HG02763 (cell line): ENCODE measurements at regions not wholly inside any gene's neighbourhood (a gene's known extent, or its start where the extent isn't known, plus 50 kb on each side); places are given as distances from the start of the nearest gene placed in this dataset.
"Not testable (repeated sequence)": the region's sequence is repeated elsewhere in the genome, so short reads cannot be mapped to it uniquely, and the experiment has no call there.

Experiments used
- ATAC-seq: cut with Tn5 transposase; IDR thresholded peaks from one replicate; pipeline ENCODE4 v1.9.1; 2021; ENCODE audit warnings: mild to moderate bottlenecking, moderate library complexity; ENCODE audit not compliant: unreplicated experiment

DNA sequence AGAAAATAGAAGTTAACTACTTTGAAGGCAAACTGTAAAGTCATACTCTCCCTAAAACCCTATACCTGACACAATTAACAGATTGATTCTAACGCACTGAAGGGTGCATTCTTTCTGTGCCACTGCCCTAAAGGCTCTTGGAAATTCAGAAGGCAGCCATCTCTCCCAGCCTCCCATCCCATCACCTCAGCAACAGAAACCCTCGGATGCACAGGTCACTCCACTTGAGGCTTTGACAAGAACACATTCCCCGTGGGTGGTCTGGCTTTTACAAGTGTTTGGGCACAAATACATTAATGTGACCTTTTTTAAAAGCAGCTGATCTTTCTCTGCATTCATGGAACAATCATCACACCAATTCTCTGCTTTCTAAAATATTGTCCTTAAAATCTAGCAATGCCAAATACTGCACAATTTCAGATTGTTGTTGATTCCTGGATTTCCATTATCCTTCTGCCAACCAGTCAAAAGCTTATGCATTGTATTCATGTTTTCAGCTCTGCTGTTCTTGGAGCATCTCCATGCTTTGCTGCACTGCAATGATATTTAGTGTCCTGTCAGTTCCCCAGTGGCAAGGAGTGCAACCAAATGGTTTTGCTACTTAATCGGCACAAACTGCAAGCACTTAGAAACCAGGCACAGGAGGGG lies 175.6 kb downstream of the TMEM161B start:
- no peak for ATAC-seq

DNA sequence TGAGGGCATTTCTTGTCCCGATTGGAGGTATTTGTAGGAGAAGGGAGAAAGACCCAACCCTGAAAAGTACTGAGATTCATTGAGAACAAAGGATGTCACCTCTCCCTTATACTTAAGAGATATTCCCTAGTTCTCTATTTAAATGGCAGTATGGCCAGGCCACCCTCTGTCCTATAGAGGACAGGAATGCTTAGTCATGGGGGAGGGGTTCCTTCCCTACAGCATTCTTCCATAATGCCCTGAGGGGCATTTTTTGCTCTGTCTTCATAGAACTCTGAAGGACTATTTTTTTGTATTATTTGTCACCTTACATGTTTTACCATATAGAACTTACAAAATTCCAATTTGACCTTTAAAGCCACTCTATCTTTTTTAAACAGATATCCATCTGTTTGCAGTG lies 176.3 kb downstream of the TMEM161B start:
- no peak for ATAC-seq

DNA sequence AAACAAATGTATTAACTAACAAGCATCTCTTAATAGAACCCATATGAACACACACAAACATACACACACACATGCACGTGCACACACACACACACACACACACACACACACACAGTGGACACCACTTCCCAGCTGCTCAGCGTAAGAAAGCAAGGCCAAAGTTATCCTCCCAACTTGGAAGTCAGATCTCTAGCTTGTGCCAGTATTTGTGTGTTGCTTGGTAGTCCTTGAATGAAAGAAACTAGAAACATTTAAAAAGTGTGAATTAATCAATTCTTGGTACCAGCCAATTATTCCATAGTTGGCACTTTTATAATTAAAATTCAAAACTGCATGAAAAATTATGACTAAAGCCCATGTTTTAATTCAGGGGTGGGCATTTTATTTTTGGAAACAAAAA lies 178.1 kb downstream of the TMEM161B start:
- ATAC-seq = no peak

DNA sequence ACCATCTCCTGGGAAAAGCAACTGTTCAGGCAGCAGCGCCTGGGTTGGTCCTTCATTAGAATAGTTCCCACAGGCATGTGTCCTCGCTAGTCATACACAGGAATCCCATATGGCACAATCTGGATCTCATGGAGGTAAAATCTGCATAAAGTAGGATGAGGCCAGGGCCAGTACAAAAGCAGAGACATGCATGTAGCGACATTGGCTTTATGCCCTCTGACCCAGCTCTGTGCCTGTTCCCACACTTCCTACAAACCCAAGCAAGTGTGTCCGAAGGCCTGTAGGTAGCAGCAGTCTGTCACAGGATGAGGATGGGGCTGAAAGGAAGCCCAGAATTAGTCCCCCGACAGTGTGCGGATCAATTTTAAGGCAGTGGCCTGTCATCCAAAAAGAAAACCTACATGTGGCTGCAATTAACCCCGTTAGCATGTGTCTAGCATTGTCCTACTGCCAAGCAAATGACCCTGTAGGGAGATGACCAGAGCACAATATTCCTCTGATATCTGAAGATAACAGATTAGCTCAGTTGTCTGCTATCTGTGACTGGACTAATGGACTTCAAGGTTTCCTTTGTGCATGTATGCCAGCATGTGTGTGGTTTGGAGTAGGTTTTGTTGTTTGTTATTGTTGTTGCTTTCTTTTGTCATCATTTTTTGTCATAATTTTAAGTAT lies 178.8 kb downstream of the TMEM161B start:
- no peak for ATAC-seq

DNA sequence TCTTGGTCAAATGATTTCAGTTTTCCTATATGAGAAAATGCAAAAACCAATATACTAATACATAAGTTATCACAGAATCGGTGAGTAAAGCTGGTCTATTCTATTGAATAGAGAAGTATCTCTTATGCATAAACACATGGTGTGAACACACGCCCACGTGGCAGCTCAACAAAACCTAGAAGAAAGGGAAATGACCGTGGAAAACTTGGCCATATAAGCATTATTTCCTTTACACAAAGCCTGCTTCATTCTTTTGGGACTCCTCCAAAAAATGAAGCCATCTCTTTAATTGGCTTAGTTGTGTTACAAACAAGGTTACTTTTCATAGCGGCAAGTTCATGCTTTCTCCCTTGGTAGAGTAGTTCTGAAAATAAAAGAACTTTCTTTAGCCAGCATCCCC lies 183.2 kb downstream of the TMEM161B start:
- ATAC-seq = no peak

DNA sequence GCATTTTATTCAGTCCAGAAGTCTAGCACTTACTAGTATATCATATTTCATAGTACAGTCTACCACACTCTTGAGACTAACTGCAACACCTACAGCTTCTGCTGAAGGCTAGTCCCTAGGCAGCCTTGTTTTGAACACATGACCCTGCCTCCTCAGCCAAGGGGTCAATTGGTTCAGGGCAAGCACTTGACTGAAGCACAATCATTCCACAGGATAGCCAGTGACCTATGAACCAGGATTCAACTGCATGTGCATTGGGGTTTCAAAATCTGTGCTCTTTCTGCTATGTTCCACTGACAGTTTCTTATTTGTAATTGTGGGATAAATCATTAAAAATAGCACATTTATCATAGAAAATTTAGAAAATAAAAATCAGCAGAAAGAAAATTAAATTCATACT lies 186.8 kb downstream of the TMEM161B start:
- no peak for ATAC-seq

DNA sequence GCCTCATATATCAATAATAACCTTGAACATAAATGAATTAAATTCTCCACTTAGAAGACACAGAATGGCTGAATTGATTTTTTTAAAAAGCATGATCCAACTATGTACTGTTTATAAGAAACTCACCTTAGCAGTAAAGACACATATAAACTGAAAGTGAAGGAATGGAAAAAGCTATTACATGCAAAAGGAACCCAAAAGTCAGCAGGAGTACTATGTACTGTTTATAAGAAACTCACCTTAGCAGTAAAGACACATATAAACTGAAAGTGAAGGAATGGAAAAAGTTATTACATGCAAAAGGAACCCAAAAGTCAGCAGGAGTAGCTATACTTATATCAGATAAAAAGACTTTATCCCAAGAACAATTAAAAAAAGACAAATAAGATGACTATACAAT lies 204.8 kb downstream of the TMEM161B start:
- ATAC-seq = no peak

DNA sequence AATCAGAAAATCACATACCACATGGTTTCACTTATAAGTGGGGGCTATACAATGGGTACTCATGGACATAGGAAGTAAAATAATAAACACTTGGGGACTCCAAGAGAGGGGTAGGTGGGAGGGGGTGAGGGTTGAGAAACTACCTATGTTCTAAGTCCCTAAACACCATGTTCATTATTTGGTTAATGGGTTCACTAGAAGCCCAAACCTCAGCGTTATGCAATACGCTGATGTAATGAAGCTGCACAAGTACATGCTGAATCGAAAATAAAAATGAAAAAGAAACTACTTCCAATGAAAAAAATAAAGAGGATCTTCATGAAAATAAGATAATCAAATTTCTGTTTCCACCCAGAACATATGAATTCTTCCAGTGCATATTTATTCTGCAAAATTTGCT lies 208.5 kb downstream of the TMEM161B start:
- ATAC-seq = no peak

DNA sequence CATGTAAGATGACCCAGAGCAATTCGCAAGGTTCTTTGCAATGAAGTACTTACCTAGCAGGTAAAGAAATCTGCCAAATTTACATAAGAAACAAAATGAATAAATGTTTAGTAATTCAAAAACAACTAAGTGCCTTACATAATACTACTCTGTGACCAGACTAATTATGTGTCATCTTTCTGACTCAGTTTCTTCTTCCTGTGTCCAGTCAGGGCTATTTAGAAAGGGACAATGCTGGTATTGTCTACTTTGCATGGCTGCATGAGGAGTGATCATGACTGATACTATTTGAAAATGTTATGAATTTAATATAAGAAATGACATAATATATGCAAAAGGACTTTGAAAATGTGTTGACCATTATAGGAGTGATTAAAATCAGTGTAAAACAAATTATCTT lies 210.0 kb downstream of the TMEM161B start:
- ATAC-seq = no peak

DNA sequence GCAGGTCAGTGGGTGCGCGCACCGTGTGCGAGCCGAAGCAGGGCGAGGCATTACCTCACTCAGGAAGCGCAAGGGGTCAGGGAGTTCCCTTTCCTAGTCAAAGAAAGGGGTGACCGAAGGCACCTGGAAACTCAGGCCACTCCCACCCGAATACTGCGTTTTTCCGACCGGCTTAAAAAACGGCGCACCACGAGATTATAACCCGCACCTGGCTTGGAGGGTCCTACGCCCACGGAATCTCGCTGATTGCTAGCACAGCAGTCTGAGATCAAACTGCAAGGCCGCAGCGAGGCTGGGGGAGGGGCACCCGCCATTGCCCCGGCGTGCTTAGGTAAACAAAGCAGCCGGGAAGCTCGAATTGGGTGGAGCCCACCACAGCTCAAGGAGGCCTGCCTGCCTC lies 216.2 kb downstream of the TMEM161B start:
- ATAC-seq = not testable (repeated sequence)

DNA sequence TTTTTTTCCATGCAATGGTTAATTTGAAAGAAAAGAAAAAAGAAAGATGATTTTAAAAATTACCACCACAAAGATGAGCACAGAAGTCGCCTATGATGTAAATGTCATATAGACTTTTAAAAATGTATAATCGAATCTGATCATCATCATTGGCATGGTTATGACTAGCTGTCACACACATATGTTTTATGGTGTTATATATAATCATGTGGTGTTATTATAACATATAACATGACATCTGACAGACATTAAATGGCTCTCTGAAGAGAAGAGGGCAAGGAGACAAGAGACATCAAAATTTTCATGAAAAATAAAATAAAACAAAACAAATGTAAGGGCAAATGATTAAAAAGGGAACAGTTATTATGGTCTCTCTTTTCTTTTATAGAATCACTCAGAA lies 217.5 kb downstream of the TMEM161B start:
- no peak for ATAC-seq

DNA sequence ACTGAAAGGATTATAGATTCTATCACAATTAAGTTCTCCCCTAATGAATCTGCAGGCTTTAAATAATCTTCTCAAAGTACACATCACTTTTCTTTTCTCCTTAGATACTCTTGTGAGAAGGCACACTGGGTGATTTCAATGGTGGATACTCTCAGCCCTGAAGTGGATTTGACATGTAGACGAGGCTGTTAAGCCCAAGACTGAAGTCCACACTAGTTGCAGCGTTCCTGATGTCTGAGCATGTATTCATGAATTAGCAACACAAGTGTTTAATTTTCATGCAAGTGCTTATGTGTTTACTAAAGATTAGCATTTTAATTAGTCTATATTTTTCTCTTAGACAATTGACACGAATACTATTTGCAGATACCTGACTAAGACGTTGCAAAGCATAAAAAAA lies 218.9 kb downstream of the TMEM161B start:
- ATAC-seq = no peak

DNA sequence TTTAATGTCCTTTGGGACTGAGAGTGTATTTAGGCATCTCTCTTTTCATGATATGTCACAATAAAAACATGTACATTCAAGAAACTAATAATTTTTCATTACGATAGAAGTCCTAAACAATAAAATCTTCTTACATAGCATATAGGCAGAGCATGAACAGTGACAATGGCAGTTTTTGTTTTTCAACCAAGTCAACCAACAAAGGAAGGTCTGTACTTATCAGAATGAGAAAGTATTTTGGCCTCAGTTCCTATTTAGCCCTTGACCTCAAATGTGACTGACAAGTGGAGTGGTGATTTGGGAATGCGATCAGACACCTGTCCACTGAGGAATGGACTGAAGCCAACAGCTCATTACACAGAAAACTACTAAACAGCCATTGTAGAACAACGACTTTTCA lies 219.5 kb downstream of the TMEM161B start:
- no peak for ATAC-seq

DNA sequence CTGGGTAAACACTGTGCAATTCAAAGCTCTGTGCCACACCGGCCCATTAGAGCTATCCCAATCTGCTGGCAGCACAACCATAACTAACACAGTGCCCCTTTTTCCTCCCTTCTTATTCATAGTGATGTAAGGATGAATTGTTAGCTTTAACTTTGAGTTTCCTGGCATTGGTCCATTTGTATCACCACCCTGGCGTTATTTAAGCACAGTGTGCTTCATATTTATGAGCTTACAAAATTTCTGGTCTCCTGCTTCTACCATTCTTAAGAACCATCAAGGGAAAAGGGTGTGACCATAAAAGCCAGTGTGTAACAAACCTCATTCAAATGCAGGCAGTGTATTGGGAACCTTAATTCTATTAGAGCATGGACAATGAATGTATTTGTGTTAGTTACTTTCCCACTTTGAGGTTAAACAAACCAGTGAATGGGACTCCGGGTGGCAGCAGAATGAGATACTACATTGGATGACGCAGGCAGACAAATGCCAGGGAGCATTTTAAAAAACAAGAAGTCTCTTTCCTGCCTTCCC lies 222.6 kb downstream of the TMEM161B start:
- no peak for ATAC-seq

DNA sequence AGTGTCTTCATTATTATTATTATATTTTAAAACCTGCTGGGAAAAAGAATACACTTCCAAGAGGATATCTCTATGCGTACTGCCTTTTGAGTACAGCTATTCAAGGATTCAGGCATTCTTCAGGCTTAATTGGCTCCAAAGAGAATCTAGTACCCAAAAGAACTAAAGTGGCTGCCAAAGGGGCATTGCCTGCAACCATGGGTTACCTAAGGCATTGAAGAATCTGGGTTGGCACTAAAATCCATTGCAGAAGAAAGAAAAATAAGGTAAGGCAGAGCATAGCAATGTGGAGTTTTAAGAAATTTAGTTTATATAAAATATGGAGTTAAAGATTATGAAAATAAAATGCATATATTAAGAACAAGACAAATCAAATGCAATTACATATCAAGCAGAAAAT lies 223.5 kb downstream of the TMEM161B start:
- ATAC-seq = no peak

DNA sequence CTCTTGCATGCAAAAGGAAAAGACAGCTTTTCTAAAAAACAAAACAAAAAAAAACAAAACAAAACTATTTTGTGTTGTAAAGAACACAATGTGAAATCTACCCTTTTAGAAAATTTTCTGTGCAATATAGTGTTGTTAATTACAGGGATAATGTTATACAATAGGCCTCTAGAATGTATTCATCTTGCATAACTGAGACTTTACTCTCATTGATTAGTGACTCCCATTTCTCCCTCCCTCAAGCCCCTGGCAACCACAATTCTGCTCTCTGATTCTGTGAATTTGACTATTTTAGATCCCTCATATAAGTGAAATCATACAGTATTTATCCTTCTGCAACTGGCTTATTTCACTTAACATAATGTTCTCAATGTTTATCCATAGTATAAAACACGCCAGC lies 234.1 kb downstream of the TMEM161B start:
- ATAC-seq = no peak

DNA sequence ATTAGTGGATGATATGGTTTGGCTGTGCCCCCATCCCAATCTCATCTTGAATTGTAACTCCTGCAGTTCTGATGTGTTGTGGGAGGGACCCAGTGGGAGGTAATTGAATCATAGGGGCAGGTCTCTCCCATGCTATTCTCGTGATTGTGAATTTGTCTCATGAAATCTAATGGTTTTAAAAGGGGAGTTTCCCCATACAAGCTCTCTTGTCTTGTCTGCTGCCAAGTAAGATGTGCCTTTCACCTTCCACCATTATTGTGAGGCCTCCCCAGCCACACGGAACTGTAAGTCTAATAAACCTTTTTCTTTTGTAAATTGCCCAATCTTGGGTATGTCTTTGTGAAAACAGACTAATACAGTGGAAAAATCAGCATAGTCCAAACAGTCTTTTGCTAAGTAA lies 235.5 kb downstream of the TMEM161B start:
- no peak for ATAC-seq

DNA sequence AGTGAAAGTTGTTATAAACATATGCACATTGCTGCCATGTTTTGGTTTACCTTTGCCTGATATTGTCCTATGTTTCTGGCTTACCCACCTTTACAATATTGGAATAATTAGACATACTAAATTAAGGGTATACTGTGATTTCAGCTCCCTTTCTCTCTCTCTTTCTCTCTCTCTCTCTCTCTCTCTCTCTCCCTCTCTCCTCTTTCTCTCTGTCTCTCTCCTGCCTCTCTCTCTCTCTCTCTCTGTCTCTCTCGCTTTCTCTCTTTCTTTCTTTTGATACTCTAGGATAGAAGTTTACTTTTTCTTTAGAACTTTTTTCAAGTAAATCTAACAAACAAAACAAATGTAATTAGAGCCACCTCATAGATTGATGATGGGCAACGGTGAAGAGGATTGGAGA lies 239.6 kb downstream of the TMEM161B start:
- ATAC-seq = no peak

DNA sequence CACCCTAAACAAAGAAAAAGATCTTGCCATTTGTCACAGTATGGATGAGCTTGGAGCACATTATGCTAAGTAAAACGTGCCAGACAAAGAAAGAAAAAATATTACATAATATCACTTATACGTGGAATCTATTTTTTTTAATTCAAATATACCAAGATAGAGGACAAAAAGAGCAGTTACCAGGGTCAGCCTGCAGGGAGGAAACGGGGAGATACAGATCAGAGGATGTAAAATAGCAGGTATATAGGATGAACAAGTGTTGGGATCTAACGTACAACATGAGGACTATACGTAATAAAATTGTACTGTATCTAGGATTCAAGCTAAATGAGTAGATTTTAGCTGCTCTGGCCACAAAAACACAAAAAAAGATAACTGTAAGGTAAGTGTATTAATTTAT lies 247.5 kb downstream of the TMEM161B start:
- ATAC-seq = no peak

DNA sequence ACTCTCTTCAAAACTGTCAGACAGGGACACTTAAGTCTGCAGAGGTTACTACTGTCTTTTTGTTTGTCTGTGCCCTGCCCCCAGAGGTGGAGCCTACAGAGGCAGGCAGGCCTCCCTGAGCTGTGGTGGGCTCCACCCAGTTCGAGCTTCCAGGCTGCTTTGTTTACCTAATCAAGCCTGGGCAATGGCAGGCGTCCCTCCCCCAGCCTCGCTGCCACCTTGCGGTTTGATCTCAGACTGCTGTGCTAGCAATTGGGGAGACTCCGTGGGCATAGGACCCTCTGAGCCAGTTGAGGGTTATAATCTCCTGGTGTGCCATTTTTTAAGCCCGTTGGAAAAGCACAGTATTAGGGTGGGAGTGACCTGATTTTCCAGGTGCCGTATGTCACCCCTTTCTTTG lies 253.7 kb downstream of the TMEM161B start:
- not testable (repeated sequence) for ATAC-seq

DNA sequence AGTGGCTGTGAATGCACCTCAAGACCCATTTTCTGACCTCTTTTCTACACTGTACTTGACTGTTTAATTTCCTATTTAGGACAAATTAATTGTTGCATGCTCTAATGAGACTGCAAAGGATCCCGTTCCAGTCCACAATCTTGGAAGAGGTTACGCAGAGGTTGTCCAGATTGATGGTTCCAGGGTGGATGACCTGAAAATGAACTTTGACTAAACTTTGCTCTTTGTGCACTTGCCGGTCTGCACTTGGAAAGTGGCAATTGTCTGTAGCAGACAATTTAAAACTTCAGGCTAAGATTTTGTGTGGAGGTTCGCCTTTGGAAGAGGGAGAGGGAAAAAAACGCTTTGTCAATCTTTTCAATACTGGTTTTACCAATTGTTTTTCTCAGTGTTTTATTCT lies 267.8 kb downstream of the TMEM161B start:
- ATAC-seq = no peak

DNA sequence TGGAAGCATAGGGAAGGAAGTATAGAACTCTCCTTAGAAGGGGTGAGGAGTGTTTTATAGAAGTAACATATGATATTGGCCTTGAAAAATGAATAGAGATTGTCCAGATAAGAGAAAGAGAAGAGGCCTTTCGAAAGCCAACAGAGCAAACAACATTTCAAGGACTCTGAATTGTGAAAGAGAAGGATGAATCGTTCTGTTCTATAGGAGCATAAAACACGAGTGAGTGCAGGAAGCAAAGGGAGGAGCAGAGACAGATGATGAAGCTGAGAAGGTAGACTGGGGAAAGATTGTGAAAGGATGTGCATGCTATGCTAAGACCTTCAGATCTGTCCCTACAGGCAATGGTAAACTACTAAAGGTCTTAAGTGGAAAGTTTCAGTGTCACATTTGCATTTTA lies 271.0 kb downstream of the TMEM161B start:
- no peak for ATAC-seq

DNA sequence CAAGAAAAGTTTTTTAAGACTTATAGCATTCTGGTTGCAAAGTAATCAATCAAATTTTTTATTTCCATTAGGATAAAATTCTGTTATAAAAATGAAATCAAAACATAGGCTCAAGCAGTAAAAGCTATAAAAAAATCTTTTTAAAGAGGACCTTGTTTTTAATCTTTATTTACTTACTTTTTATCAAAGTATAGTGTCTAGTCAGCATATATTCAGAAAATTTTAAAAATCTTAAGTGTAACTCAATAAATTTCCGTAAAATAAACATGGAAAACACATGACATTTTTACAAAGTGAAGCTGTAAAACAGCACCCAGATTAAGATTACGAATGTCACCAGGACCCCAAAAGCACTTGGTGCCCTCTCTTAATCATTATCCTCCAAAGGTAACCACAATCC lies 302.4 kb downstream of the TMEM161B start:
- ATAC-seq = no peak
